Testis (tissue), 2 donors: ENCODE measurements at regions not wholly inside any gene's neighbourhood (a gene's known extent, or its start where the extent isn't known, plus 50 kb on each side); places are given as distances from the start of the nearest gene placed in this dataset.

Source experiments
- DNase-seq: peaks from one replicate; pipeline ENCODE4 v3.0.0-alpha.2; 2019
- H3K27ac ChIP-seq, 2 donors: fragments of 200-600 bp; sonication (generic); one replicate each; pipeline ENCODE4 v1.5.1; 2019
- H3K27me3 ChIP-seq: fragments of 200-600 bp; sonication (generic); one replicate; pipeline ENCODE4 v1.5.1; 2019
- H3K36me3 ChIP-seq: fragments of 200-600 bp; sonication (generic); one replicate; pipeline ENCODE4 v1.5.1; 2017; ENCODE audit warnings: low read depth; ENCODE audit errors: missing control alignments
- H3K4me1 ChIP-seq: fragments of 200-600 bp; sonication (generic); one replicate; pipeline ENCODE4 v1.5.1; 2019
- H3K4me3 ChIP-seq, 2 donors: fragments of 200-600 bp; sonication (generic); one replicate each; pipeline ENCODE4 v1.5.1; 2017 to 2019
- H3K9me3 ChIP-seq: fragments of 200-600 bp; sonication (generic); one replicate; pipeline ENCODE4 v1.5.1; 2017
- CTCF ChIP-seq, 3 experiments: fragments of 450-650 bp in 2 of 3; fragments of 200-600 bp in 1 of 3; sonication (generic) in 1 of 3; IDR thresholded peaks; one replicate each; pipeline ENCODE4 v1.5.1; 2016 to 2019; ENCODE audit warnings: antibody characterized with exemption in 3 of 3, mild to moderate bottlenecking in 2 of 3, moderate library complexity in 1 of 3
- POLR2A ChIP-seq: fragments of 450-650 bp; IDR thresholded peaks from one replicate; pipeline ENCODE4 v1.6.1; 2017; ENCODE audit warnings: antibody characterized with exemption, mild to moderate bottlenecking, moderate library complexity
- WGBS, 2 donors: methylation state at CpG; one replicate each; pipeline ENCODE4 v1.1.5; 2018; 5-methylcytosine and 5-hydroxymethylcytosine counted together
- intact Hi-C: fragments of 100-400 bp; cut with DNase I; formaldehyde crosslinking; loops from one replicate; pipeline ENCODE4 v1.15.1; 2023; ENCODE audit warnings: low total_unique reads

- no peaks in the 10 kb centered on the region for H3K4me1 ChIP-seq
- no peak overlapping the region for H3K4me3 ChIP-seq
- TF ChIP-seq CTCF (IDR thresholded peaks at IDR 0.05): no peak
- TF ChIP-seq POLR2A: no peak
- H3K9me3 ChIP-seq: no peaks in the 10 kb centered on the region
- no peak overlapping the region for H3K27ac ChIP-seq
- no peak for DNase-seq
- intact Hi-C loops: no loop called here
- no peaks in the 10 kb centered on the region for H3K27me3 ChIP-seq
- WGBS, 2 donors: 78% methylated on average over 2 of the region's 2 CpGs
- no peaks in the 10 kb centered on the region for H3K36me3 ChIP-seq
These were observed 654.1 kb downstream of the STIM2 start for GRCh38 chr4:27514711-27515110.

GRCh38 chr4:27515140-27515539 is 654.5 kb downstream of the STIM2 start:
- DNase-seq: no peak
- TF ChIP-seq POLR2A (no peak), CTCF (IDR thresholded peaks at IDR 0.05) (no peak)
- no peaks in the 10 kb centered on the region for H3K9me3 ChIP-seq
- no peaks in the 10 kb centered on the region for H3K36me3 ChIP-seq
- intact Hi-C loops: no loop called here
- no peak overlapping the region for H3K27ac ChIP-seq
- H3K4me1 ChIP-seq: no peaks in the 10 kb centered on the region
- no peak overlapping the region for H3K4me3 ChIP-seq
- WGBS, 2 donors: 63 to 72% methylated on average over 2 of the region's 2 CpGs
- no peaks in the 10 kb centered on the region for H3K27me3 ChIP-seq

GRCh38 chr4:27518876-27519275 is 658.2 kb downstream of the STIM2 start:
- no peak overlapping the region for H3K27ac ChIP-seq
- no peaks in the 10 kb centered on the region for H3K4me1 ChIP-seq
- TF ChIP-seq POLR2A (no peak), CTCF (IDR thresholded peaks at IDR 0.05) (no peak)
- intact Hi-C loops: no loop called here
- H3K4me3 ChIP-seq: no peak overlapping the region
- no peak for DNase-seq
- H3K27me3 ChIP-seq: no peaks in the 10 kb centered on the region
- WGBS, 2 donors: 48 to 64% methylated on average over 2 of the region's 2 CpGs
- no peaks in the 10 kb centered on the region for H3K9me3 ChIP-seq
- no peaks in the 10 kb centered on the region for H3K36me3 ChIP-seq

GRCh38 chr4:27524224-27524623 is 663.6 kb downstream of the STIM2 start:
- no peaks in the 10 kb centered on the region for H3K4me1 ChIP-seq
- no peak for DNase-seq
- WGBS, 2 donors: 72 to 91% methylated on average over 2 of the region's 2 CpGs
- H3K27me3 ChIP-seq: no peaks in the 10 kb centered on the region
- TF ChIP-seq CTCF (IDR thresholded peaks at IDR 0.05) (no peak), POLR2A (no peak)
- no peak overlapping the region for H3K27ac ChIP-seq
- intact Hi-C loops: no loop called here
- no peak overlapping the region for H3K4me3 ChIP-seq
- no peaks in the 10 kb centered on the region for H3K36me3 ChIP-seq
- H3K9me3 ChIP-seq: no peaks in the 10 kb centered on the region

GRCh38 chr4:27534488-27534887 is 673.8 kb downstream of the STIM2 start:
- intact Hi-C loops: no loop called here
- DNase-seq: no peak
- Histone ChIP-seq H3K4me3 (no peak overlapping the region), H3K4me1 (no peaks in the 10 kb centered on the region), H3K27me3 (no peaks in the 10 kb centered on the region), H3K9me3 (no peaks in the 10 kb centered on the region), H3K27ac (no peak overlapping the region), H3K36me3 (no peaks in the 10 kb centered on the region)
- 51 to 69% methylated on average over 1 of the region's 1 CpG for WGBS, 2 donors
- TF ChIP-seq CTCF (IDR thresholded peaks at IDR 0.05) (no peak), POLR2A (no peak)
